DMS53 (cell line): ENCODE measurements at regions not wholly inside any gene's neighbourhood (a gene's known extent, or its start where the extent isn't known, plus 50 kb on each side); places are given as distances from the start of the nearest gene placed in this dataset.
A peak's percentile ranks its signal among the peaks of the same experiment; 100 is the strongest.

Source experiments
- DNase-seq: peaks from one replicate; lab custom pipeline; 2025; lab: John Stamatoyannopoulos, UW

GRCh38 chr10:57786850-57787750 is 480.6 kb downstream of the IPMK start:
- no peak for DNase-seq

- DNase-seq = no peak
Observed at GRCh38 chr10:57786331-57786730, 481.4 kb downstream of the IPMK start.

- peak; percentile 21 for DNase-seq
Observed at GRCh38 chr10:57785546-57785945, 482.1 kb downstream of the IPMK start.

- no peak for DNase-seq
Observed at GRCh38 chr10:57785068-57785467, 482.6 kb downstream of the IPMK start.

GRCh38 chr10:57776688-57777432 is 490.8 kb downstream of the IPMK start:
- no peak for DNase-seq

- no peak for DNase-seq
Observed at GRCh38 chr10:57775250-57775649, 492.4 kb downstream of the IPMK start.

GRCh38 chr10:57769298-57769697 is 498.4 kb downstream of the IPMK start:
- DNase-seq = no peak

GRCh38 chr10:57759777-57760176 is 507.9 kb downstream of the IPMK start:
- no peak for DNase-seq

GRCh38 chr10:57754803-57755202 is 512.9 kb downstream of the IPMK start:
- peak; percentile 28 for DNase-seq

GRCh38 chr10:57743711-57744110 is 524.0 kb downstream of the IPMK start:
- no peak for DNase-seq

- no peak for DNase-seq
Observed at GRCh38 chr10:57741751-57742150, 525.9 kb downstream of the IPMK start.

GRCh38 chr10:57723305-57723704 is 544.4 kb downstream of the IPMK start:
- DNase-seq = no peak

- DNase-seq = peak; percentile 55
Observed at GRCh38 chr10:57716884-57717283, 550.8 kb downstream of the IPMK start.

- no peak for DNase-seq
Observed at GRCh38 chr10:57715233-57715632, 552.5 kb downstream of the IPMK start.

- no peak for DNase-seq
Observed at GRCh38 chr10:57707300-57707658, 560.4 kb downstream of the IPMK start.

- no peak for DNase-seq
Observed at GRCh38 chr10:57706576-57707299, 561.0 kb downstream of the IPMK start.

- DNase-seq = no peak
Observed at GRCh38 chr10:57706016-57706415, 561.7 kb downstream of the IPMK start.

GRCh38 chr10:57699944-57700343 is 567.8 kb downstream of the IPMK start:
- DNase-seq = peak; percentile 51

- DNase-seq = no peak
Observed at GRCh38 chr10:57696641-57697040, 571.1 kb downstream of the IPMK start.

- no peak for DNase-seq
Observed at GRCh38 chr10:57694956-57695608, 572.6 kb downstream of the IPMK start.

- DNase-seq = no peak
Observed at GRCh38 chr10:57692255-57692980, 575.3 kb downstream of the IPMK start.
